ENCODE measurements at regions not wholly inside any gene's neighbourhood (a gene's known extent, or its start where the extent isn't known, plus 50 kb on each side); places are given as distances from the start of the nearest gene placed in this dataset.

GRCh38 chr1:55582084-55582483, 366.9 kb upstream of the USP24 start:
- peak; percentile 44 for DNase-seq (ENCODE audit: low spot score)

DNA sequence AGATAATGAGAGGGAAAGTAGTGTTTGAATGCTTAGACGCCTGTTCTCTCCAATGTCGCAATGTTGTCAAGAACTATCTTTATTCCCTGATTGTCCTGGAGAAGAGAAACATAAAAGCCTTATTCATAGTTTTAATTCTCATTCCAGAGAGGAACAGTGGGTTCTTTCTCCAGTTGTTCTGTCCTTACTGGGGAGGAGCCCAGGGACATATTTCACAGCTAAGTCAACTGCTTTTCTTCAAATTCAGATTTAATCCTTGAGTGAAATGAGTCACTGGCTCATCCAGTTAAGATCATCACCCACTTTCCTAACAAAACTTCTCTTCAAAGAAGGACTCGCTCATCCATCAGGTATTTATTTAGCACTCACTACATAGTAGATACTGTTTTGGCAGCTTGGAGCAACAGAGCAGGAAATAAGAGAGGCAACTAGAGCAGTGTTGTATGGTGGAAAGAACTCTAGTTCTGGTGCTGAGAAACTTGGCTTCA, 365.7 kb upstream of the USP24 start:
- peak; percentile 84 for DNase-seq (ENCODE audit: low spot score)

GRCh38 chr1:55579332-55580001, 364.3 kb upstream of the USP24 start:
- no peak for DNase-seq (ENCODE audit: low spot score)

DNA sequence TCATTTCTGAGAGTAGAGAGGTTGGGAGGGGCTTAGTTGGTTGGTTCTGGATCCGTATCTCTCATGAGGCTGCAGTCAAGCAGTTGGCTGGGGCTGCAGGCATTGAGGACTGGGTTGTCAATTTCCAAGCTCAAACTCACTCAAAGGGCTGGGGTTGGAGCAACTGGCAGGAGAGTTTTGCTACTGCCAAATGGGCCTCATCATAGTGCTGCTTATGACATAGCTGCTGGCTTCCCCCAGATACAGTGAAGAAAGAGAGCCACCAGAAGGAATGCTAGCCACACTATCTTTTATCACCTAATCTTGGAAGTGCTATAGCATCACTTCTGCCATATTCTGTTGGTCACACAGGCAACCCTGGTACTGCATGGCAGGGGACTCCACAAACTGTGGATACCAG, 363.5 kb upstream of the USP24 start:
- no peak for DNase-seq (ENCODE audit: low spot score)

DNA sequence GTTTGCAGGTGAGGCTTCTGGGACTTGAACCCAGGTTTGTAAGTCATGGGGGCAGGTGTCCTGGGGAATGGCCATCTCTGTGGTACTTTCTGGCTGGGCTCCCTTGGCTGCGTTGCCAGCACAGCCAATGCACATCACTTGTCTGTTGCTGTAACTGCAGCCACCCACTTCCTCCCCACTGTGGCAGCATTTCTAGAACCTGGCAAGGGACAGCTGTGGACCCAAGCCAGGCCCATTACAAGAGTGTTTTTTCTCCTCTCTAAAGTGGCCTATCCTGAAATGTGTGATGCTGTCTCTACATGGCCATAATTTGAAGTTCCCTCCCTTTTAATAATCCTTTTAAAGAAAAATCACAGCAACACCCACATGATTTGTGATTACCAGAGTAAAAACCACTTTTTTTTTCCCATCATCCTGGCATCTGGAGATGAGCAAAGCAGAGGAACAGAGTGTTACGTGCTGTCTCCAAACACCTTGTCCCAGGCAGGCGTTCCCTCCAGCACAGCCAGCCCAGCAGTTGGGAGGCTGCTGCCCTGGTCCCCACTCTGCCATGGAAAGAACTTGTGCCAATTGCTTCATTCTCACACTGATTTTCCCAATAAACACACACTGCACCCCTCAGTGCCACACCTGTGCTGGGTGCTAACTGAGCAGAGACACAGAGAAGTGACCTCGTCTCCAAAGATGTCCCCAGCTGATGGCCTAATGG, 360.6 kb upstream of the USP24 start:
- DNase-seq (ENCODE audit: low spot score) = peak; percentile 20

- DNase-seq (ENCODE audit: low spot score) = no peak
These were observed 359.6 kb upstream of the USP24 start for GRCh38 chr1:55574691-55575225.

DNA sequence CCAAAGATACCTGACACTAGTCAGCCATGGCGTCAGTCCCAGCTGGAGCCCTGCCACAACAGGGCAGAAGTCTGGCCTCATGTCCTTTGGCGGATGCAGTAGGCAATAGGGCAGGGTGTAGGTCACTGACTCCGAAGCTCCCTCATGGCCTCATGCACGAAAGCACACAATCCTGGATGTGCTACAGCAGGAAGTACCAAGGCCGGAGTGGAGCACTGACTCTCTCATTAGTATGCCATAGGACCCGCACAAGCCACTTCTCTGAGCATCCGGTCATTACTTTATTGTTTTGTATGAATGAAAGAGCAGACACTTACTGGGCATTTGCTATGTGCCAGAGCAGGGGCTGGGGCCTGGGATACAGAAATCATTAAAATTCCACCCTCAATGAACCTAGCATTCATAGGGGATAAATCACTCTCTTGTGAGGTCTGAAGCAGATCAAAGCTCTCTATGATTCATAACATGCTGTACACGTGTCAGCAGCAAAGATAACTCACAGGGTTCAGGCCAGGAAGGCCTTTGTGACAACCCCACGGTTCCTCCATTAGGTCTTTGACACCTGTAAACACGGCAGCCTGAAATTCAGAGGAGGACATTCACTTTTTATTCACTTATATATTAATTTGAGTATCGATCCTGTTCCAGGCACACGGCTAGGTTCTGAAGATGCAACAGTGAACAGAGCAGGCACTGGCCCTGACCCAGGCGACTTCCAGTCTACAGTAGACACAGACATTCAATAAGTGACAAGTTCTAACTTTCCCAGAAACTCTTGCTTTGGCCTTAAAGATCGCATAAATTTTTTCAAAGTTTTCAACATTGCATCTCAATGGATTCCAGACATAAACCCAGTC, 357.9 kb upstream of the USP24 start:
- peak; percentile 26 for DNase-seq (ENCODE audit: low spot score)

DNA sequence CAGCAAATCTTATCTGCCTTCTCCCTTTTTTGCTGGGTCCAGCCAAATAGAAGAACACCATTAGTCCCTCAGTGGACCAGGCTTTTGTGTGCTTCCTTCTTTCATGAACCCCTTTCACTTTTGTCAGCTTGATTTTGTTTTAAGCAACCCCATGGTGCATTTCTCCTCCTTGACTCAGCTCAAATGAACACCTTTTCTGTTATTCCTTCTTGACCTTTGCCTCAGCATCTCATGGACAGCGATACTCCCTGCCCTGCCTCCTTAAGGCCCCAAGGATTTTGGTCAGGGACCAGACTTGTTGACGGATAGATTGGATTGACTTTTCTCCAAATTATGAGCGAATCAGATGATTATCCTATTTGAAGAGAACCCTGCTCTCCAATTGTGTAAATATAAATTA, 356.6 kb upstream of the USP24 start:
- DNase-seq (ENCODE audit: low spot score) = no peak

GRCh38 chr1:55569417-55569816, 354.3 kb upstream of the USP24 start:
- no peak for DNase-seq (ENCODE audit: low spot score)

GRCh38 chr1:55568732-55569131, 353.6 kb upstream of the USP24 start:
- DNase-seq (ENCODE audit: low spot score) = no peak

- no peak for DNase-seq (ENCODE audit: low spot score)
These were observed 345.1 kb upstream of the USP24 start for GRCh38 chr1:55560266-55560665.

- DNase-seq (ENCODE audit: low spot score) = no peak
These were observed 344.7 kb upstream of the USP24 start for GRCh38 chr1:55559842-55560241.

- DNase-seq (ENCODE audit: low spot score) = peak; percentile 15
These were observed 344.0 kb upstream of the USP24 start for GRCh38 chr1:55559161-55559611.

DNA sequence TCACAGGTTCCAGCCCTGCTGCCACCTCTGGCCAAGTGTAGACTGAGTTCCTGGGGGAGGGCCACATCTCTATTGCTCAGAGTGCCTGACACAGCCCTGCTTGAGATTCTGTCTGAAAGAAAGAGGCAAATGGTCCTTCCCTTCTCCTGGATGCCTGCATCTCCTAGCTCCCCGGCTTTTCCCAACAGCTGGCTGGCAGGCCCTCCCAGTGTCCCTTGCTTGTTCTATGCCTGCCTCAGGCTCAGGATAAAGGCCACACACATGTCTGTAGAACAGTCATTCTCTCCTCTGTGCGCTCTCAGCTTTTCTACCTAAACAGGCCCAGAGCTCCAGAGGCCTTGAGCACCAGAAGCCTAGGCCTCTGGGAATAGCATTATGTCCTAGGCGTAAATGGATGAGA, 343.4 kb upstream of the USP24 start:
- no peak for DNase-seq (ENCODE audit: low spot score)

DNA sequence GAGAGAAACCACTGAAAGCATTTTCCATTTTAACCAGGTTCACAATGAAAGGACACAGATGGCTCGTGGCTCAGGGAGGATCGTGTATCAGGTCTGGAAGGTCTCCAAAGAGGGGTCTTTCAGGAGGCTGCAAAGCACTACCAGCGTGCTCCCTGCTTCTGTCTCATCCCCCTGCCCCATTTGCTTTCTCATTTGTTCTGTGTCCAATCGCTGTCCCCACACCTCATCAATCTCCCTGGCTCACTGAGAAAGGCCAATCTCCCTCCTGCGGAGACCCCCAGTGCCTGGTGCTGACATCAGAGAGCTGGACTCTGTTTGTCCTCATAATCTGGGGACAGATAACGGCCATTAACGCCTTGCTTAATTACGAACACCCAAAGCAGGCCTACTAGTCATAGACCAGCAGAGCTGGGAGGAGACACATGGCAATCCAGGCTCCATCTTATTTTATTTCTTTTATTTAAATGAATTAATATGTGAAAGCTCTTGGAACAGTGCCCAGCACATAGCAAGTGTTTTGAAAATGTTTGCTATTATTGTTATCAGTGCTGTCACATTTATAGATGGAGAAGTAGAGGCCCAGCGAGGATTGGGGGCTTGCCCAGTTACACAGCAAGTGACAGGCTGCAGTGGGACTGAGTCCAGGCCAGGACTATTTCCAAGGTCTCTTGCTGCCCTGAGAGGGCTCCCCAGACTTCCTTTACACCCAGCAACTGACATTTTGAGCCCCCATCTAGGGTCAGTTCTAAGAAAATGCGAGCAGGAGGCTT, 341.0 kb upstream of the USP24 start:
- DNase-seq (ENCODE audit: low spot score) = no peak

GRCh38 chr1:55554611-55555010, 339.4 kb upstream of the USP24 start:
- no peak for DNase-seq (ENCODE audit: low spot score)

DNA sequence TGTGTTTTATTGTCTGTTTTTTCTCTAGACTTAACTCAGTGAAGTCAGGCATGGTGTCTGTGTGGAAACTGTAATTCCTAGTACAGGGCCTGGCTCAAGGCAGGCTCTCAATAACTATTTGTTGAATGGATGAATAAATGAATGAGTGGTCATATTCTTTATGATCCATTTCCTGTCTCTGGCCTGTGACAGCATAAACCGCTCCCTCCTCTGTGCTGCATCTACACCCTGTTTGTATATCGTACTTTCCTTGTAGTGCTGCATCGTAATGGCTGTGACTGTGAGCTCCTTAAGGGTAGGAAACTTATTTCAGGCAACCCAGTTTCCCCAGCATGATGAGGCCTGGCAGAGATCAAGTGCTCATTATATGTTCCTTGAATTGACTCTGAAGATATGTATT, 337.5 kb upstream of the USP24 start:
- DNase-seq (ENCODE audit: low spot score) = no peak

DNA sequence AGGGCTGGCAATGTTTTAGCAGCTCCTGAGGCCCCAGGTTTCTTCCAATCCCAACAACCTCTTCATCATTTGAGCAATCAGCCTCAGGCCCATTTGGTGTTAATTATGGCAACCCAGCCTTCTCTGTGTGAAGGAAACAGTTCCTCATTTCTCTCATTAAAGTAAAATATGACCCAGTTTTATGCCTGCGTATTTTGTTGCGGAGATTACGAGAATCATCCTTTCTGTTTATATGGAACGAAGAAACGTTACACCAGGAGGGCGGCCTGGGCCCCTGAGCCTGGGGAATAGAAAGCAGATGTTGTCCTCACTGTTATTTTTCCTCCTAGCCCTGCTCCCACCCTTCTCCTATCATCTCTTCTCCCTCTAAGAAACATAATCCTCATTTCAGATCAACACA, 332.2 kb upstream of the USP24 start:
- DNase-seq (ENCODE audit: low spot score) = no peak

DNA sequence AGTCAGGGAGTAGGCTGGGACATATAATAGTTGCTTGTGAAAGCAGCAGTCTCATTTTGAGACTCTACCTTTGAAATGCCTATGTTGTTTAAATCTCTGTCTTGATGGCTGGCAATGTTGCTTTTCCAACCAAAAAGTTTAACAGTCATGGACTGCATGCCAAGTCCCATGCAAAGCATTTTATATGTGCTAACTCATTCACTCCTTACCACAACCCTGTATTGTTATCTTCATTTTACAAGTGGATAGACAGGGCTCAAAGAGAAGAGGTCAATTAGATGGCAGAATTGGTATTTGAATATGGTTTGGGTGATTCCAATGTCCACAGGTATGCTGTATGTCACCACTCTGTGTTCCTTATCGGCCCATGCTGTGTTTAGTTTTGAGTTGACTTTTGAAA, 331.4 kb upstream of the USP24 start:
- DNase-seq (ENCODE audit: low spot score) = no peak

DNA sequence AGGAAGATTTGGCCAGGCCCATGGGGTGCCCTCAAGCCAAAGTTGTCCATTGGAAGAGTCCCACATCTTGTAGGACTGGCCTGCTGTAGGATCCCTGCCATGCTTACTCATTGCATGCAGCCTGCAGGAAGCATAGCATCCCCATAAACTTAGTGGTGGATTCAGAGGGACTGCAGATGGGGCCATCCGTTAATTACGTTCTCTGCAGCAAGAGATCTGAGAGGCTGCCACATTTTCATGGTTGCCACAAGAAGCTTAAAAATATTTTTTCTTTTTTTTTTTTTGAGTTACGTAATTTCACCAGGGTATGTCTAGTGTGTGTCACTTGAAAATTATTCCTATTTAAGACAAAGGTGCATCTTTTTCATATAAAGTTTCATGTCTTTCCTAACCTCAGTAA, 329.7 kb upstream of the USP24 start:
- DNase-seq (ENCODE audit: low spot score) = no peak

GRCh38 chr1:55542901-55543504, 327.8 kb upstream of the USP24 start:
- no peak for DNase-seq (ENCODE audit: low spot score)

All from AG08395 (cell line).